HG03575 (cell line): ENCODE measurements at regions not wholly inside any gene's neighbourhood (a gene's known extent, or its start where the extent isn't known, plus 50 kb on each side); places are given as distances from the start of the nearest gene placed in this dataset.
"Not testable (repeated sequence)": the region's sequence is repeated elsewhere in the genome, so short reads cannot be mapped to it uniquely, and the experiment has no call there.

Experiments used
- ATAC-seq: cut with Tn5 transposase; IDR thresholded peaks from one replicate; pipeline ENCODE4 v1.9.1; 2021; ENCODE audit not compliant: unreplicated experiment, insufficient number of reproducible peaks, low FRiP score; ENCODE audit errors: extremely low read depth

GRCh38 chr14:46596236-46596635 lies 55.3 kb downstream of the RPL10L start:
- ATAC-seq = no peak

GRCh38 chr14:46582826-46583225 lies 68.8 kb downstream of the RPL10L start:
- ATAC-seq = no peak

- no peak for ATAC-seq
Measured at GRCh38 chr14:46581036-46581671, 70.4 kb downstream of the RPL10L start.

GRCh38 chr14:46574978-46575375 lies 76.6 kb downstream of the RPL10L start:
- no peak for ATAC-seq

- ATAC-seq = no peak
Measured at GRCh38 chr14:46574221-46574977, 77.2 kb downstream of the RPL10L start.

GRCh38 chr14:46573498-46573897 lies 78.1 kb downstream of the RPL10L start:
- ATAC-seq = no peak

- ATAC-seq = no peak
Measured at GRCh38 chr14:46571970-46572369, 79.6 kb downstream of the RPL10L start.

- not testable (repeated sequence) for ATAC-seq
Measured at GRCh38 chr14:46568161-46568560, 83.4 kb downstream of the RPL10L start.

- ATAC-seq = no peak
Measured at GRCh38 chr14:46550836-46551235, 100.7 kb downstream of the RPL10L start.

GRCh38 chr14:46540986-46541385 lies 110.6 kb downstream of the RPL10L start:
- ATAC-seq = no peak

- no peak for ATAC-seq
Measured at GRCh38 chr14:46519121-46519520, 132.5 kb downstream of the RPL10L start.

GRCh38 chr14:46508752-46509151 lies 142.8 kb downstream of the RPL10L start:
- not testable (repeated sequence) for ATAC-seq

- no peak for ATAC-seq
Measured at GRCh38 chr14:46499521-46499920, 152.1 kb downstream of the RPL10L start.

GRCh38 chr14:46496409-46496808 lies 155.2 kb downstream of the RPL10L start:
- no peak for ATAC-seq

- peak; percentile 99 for ATAC-seq
Measured at GRCh38 chr14:46490238-46490685, 161.3 kb downstream of the RPL10L start.

GRCh38 chr14:46488374-46488773 lies 163.2 kb downstream of the RPL10L start:
- ATAC-seq = no peak

GRCh38 chr14:46487582-46488350 lies 163.8 kb downstream of the RPL10L start:
- ATAC-seq = no peak

- no peak for ATAC-seq
Measured at GRCh38 chr14:46482200-46482599, 169.4 kb downstream of the RPL10L start.

- ATAC-seq = no peak
Measured at GRCh38 chr14:46480817-46481216, 170.8 kb downstream of the RPL10L start.

GRCh38 chr14:46472261-46472660 lies 179.3 kb downstream of the RPL10L start:
- ATAC-seq = no peak
